H1 (cell line): ENCODE measurements at regions not wholly inside any gene's neighbourhood (a gene's known extent, or its start where the extent isn't known, plus 50 kb on each side); places are given as distances from the start of the nearest gene placed in this dataset.

ENCODE experiments used
- ASH2L ChIP-seq: fragments of 200-600, 300-600 bp; sonication (generic); IDR thresholded peaks from one replicate; pipeline ENCODE4 v1.7.1; 2017; ENCODE audit warnings: low read length
- POLR2AphosphoS5 ChIP-seq: IDR thresholded peaks from 2 replicates; pipeline ENCODE4 v1.6.1; 2011; ENCODE audit warnings: low read depth, low read length

GRCh38 chr9:81824802-81825730, 103.2 kb upstream of the SPATA31D4 start (continued):
- no peak for TF ChIP-seq POLR2AphosphoS5
- TF ChIP-seq ASH2L: no peak
